Fibroblast of lung (primary cell): ENCODE measurements at regions not wholly inside any gene's neighbourhood (a gene's known extent, or its start where the extent isn't known, plus 50 kb on each side); places are given as distances from the start of the nearest gene placed in this dataset.
"Not testable (repeated sequence)": the region's sequence is repeated elsewhere in the genome, so short reads cannot be mapped to it uniquely, and the experiment has no call there.

Experiments used
- DNase-seq, 2 donors: peaks; one replicate each; pipeline versions ENCODE4 v3.0.0 to v3.0.0-alpha.2; 2010; ENCODE audit warnings: low read depth in 2 of 2
- H2AFZ ChIP-seq: 2 replicates; pipeline ENCODE4 v1.5.1; 2012; ENCODE audit warnings: low read length, control low read depth, inconsistent platforms
- H3K27ac ChIP-seq: 2 replicates; pipeline ENCODE4 v1.5.1; 2011; ENCODE audit warnings: low read length, control low read depth; ENCODE audit not compliant: insufficient read depth
- H3K27me3 ChIP-seq: 2 replicates; pipeline ENCODE4 v1.5.1; 2011; ENCODE audit warnings: mild to moderate bottlenecking, low read length; ENCODE audit not compliant: control insufficient read depth, insufficient read depth
- H3K36me3 ChIP-seq: 2 replicates; pipeline ENCODE4 v1.5.1; 2011; ENCODE audit warnings: low read length; ENCODE audit not compliant: control insufficient read depth, insufficient read depth
- H3K4me1 ChIP-seq: 2 replicates; pipeline ENCODE4 v1.5.1; 2011; ENCODE audit warnings: low read length; ENCODE audit not compliant: control insufficient read depth, insufficient read depth; ENCODE audit errors: extremely low read depth
- H3K4me2 ChIP-seq: 2 replicates; pipeline ENCODE4 v1.5.1; 2011; ENCODE audit warnings: low read length, control low read depth; ENCODE audit not compliant: insufficient read depth; ENCODE audit errors: extremely low read depth
- H3K4me3 ChIP-seq, 4 experiments: fragments of 200-600 bp in 1 of 4; sonication (generic) in 1 of 4; replicated peaks in 1 of 4; 2 replicates each; pipeline ENCODE4 v1.5.1; 2011 to 2016; ENCODE audit warnings: low read length in 4 of 4, low read depth in 3 of 4, mild to moderate bottlenecking in 3 of 4, control low read depth in 2 of 4, inconsistent platforms in 1 of 4, mixed read lengths in 1 of 4; ENCODE audit not compliant: insufficient read depth in 1 of 4; ENCODE audit errors: control extremely low read depth in 1 of 4
- H3K79me2 ChIP-seq: 2 replicates; pipeline ENCODE4 v1.5.1; 2012; ENCODE audit warnings: mild to moderate bottlenecking, low read length, inconsistent platforms; ENCODE audit not compliant: control insufficient read depth, insufficient read depth
- H3K9ac ChIP-seq: 2 replicates; pipeline ENCODE4 v1.5.1; 2011; ENCODE audit warnings: mild to moderate bottlenecking, low read length, control low read depth; ENCODE audit not compliant: insufficient read depth
- H3K9me3 ChIP-seq: 2 replicates; pipeline ENCODE4 v1.5.1; 2012; ENCODE audit warnings: low read depth, low read length; ENCODE audit not compliant: control insufficient read depth, insufficient read depth
- H4K20me1 ChIP-seq: 2 replicates; pipeline ENCODE4 v1.5.1; 2011; ENCODE audit warnings: low read length; ENCODE audit not compliant: control insufficient read depth, insufficient read depth; ENCODE audit errors: extremely low read depth
- EZH2 ChIP-seq: IDR thresholded peaks from 2 replicates; pipeline ENCODE4 v1.5.1; 2012; ENCODE audit warnings: low read length, control low read depth, mild to moderate bottlenecking; ENCODE audit errors: missing control alignments
- TF ChIP-seq, protein P1 (sequence below), 2 donors: IDR thresholded peaks in 1 of 2; conservative IDR thresholded peaks in 1 of 2; 1 replicate in 1 of 2; 2 replicates in 1 of 2; pipeline ENCODE4 v1.5.1; 2011 to 2012; ENCODE audit warnings: low read length in 2 of 2, control low read depth in 1 of 2, inconsistent platforms in 1 of 2, low read depth in 1 of 2, mild to moderate bottlenecking in 1 of 2

DNA sequence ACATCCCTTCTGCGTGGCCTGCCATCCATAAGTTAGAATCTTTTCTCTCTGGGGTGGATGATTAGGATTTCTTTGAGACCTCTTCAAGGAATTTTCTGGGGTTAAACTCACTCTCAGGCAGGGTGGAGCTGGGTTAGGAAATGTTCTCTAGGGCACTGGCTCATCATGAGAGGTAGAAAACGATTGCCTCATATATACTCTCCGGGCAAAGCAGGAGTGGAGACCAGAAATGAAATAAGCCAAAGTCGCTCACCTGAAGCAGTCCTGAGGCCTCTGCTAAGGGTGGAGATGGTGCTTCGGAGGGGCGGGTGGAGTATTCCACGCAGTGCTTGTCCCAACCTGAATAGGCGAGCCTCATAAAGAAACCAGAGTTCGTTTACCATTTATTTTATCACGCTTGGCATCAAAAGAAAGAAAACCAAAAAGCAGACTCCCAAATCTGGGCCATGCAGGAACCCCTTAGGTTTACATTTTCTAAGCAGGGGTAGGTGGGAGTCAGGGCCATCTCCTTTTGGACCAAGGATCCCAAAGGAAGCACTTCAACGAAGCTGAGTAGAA, 249.3 kb upstream of the MEIS1 start:
- no peak for DNase-seq
- Histone ChIP-seq H3K27ac (no peak overlapping the region), H3K4me1 (no peaks in the 10 kb centered on the region), H3K4me3 (no peak overlapping the region), H2AFZ (no peak overlapping the region), H3K9ac (no peak overlapping the region), H3K27me3 (no peaks in the 10 kb centered on the region), H4K20me1 (no peaks in the 10 kb centered on the region), H3K79me2 (no peaks in the 10 kb centered on the region), H3K36me3 (no peaks in the 10 kb centered on the region), H3K9me3 (no peaks in the 10 kb centered on the region), H3K4me2 (no peak overlapping the region)
- TF ChIP-seq EZH2: no peak

DNA sequence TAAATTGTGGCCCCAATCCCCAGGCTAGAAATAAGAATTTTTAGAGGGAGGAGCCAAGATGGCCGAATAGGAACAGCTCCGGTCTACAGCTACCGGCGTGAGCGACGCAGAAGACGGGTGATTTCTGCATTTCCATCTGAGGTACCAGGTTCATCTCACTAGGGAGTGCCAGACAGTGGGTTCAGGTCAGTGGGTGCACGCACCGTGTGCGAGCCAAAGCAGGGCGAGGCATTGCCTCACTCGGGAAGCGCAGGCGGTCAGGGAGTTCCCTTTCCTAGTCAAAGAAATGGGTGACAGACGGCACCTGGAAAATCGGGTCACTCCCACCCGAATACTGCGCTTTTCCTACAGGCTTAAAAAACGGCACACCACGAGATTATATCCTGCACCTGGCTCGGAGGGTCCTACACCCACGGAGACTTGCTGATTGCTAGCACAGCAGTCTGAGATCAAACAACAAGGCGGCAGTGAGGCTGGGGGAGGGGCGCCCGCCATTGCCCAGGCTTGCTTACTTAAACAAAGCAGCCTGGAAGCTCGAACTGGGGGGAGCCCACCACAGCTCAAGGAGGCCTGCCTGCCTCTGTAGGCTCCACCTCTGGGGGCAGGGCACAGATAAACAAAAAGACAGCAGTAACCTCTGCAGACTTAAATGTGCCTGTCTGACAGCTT, 257.7 kb upstream of the MEIS1 start:
- not testable (repeated sequence) for H3K9me3 ChIP-seq, H2AFZ ChIP-seq, H3K4me2 ChIP-seq, H3K27ac ChIP-seq, H4K20me1 ChIP-seq, H3K27me3 ChIP-seq, H3K9ac ChIP-seq, H3K4me1 ChIP-seq, H3K79me2 ChIP-seq, H3K4me3 ChIP-seq, H3K36me3 ChIP-seq, DNase-seq

DNA sequence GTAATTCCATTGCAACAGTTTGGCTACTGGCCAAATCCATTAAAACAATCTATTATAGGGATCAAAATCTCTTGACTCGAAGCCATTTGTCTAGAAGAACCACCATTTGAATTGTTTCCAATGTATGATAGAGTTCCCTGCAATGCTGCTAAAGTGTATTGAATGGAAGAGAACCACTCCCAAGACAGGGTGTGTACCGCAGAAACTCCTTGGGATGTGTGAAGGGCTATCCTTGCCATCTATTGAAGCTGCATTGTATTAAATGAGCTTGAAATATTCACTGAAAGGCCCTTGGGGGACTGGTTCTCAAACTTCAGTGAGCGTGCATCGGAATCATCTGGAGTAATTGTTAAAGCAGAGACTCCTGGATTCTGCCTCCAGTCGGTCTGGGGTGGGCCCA, 260.4 kb upstream of the MEIS1 start:
- Histone ChIP-seq H3K4me3 (no peak overlapping the region), H3K4me1 (no peaks in the 10 kb centered on the region), H3K27ac (no peak overlapping the region), H3K4me2 (no peak overlapping the region), H3K9me3 (no peaks in the 10 kb centered on the region), H3K9ac (no peak overlapping the region), H3K27me3 (no peaks in the 10 kb centered on the region), H3K79me2 (no peaks in the 10 kb centered on the region), H4K20me1 (no peaks in the 10 kb centered on the region), H2AFZ (no peak overlapping the region), H3K36me3 (no peaks in the 10 kb centered on the region)
- TF ChIP-seq EZH2: no peak
- TF ChIP-seq, protein P1, sequence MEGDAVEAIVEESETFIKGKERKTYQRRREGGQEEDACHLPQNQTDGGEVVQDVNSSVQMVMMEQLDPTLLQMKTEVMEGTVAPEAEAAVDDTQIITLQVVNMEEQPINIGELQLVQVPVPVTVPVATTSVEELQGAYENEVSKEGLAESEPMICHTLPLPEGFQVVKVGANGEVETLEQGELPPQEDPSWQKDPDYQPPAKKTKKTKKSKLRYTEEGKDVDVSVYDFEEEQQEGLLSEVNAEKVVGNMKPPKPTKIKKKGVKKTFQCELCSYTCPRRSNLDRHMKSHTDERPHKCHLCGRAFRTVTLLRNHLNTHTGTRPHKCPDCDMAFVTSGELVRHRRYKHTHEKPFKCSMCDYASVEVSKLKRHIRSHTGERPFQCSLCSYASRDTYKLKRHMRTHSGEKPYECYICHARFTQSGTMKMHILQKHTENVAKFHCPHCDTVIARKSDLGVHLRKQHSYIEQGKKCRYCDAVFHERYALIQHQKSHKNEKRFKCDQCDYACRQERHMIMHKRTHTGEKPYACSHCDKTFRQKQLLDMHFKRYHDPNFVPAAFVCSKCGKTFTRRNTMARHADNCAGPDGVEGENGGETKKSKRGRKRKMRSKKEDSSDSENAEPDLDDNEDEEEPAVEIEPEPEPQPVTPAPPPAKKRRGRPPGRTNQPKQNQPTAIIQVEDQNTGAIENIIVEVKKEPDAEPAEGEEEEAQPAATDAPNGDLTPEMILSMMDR (conservative IDR thresholded peaks at IDR 0.05 in 1 of 2, IDR thresholded peaks at IDR 0.05 in 1 of 2; ENCODE audit: low read depth in 1 of 2, low read length in 2 of 2): no peak
- DNase-seq: no peak

DNA sequence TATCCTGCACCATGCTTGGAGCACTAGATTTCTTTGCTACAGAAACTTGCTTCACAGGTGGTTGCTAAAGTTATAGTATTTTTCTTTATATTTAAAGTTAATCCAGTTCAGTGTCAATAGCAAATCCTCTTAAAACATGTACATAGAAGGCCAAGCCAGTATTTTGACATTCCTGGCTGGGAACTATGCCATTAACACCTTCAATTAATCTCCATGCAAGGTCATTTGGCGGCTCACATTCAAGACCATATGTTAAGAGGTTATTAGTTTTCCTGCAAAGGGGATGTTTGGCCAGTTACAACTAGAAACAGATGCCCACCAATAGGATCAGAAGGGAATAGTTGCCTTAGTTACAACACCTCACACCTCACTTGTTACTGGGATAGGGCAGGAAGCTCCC, 261.3 kb upstream of the MEIS1 start:
- Histone ChIP-seq H3K4me2 (no peak overlapping the region), H3K4me1 (no peaks in the 10 kb centered on the region), H3K4me3 (no peak overlapping the region), H3K9me3 (no peaks in the 10 kb centered on the region), H3K79me2 (no peaks in the 10 kb centered on the region), H3K27ac (no peak overlapping the region), H3K9ac (no peak overlapping the region), H3K27me3 (no peaks in the 10 kb centered on the region), H4K20me1 (no peaks in the 10 kb centered on the region), H3K36me3 (no peaks in the 10 kb centered on the region), H2AFZ (no peak overlapping the region)
- no peak for DNase-seq
- TF ChIP-seq, protein P1 (conservative IDR thresholded peaks at IDR 0.05 in 1 of 2, IDR thresholded peaks at IDR 0.05 in 1 of 2; ENCODE audit: low read depth in 1 of 2, low read length in 2 of 2): no peak
- no peak for TF ChIP-seq EZH2
